GM12873 (cell line): ENCODE measurements at regions not wholly inside any gene's neighbourhood (a gene's known extent, or its start where the extent isn't known, plus 50 kb on each side); places are given as distances from the start of the nearest gene placed in this dataset.

Experiments
- CTCF ChIP-seq: IDR thresholded peaks from 2 replicates; pipeline ENCODE4 v1.5.1; 2012; ENCODE audit warnings: low read depth, mild to moderate bottlenecking, moderate library complexity, low read length, control low read depth; ENCODE audit not compliant: insufficient read depth; ENCODE audit errors: missing control alignments

GRCh38 chr3:99549957-99550603 is 88.3 kb upstream of the COL8A1 start:
- no peak for TF ChIP-seq CTCF

GRCh38 chr3:99549220-99549619 is 89.2 kb upstream of the COL8A1 start:
- TF ChIP-seq CTCF: no peak

- no peak for TF ChIP-seq CTCF
These were observed 89.7 kb upstream of the COL8A1 start for GRCh38 chr3:99548674-99549073.

- TF ChIP-seq CTCF: no peak
These were observed 92.3 kb upstream of the COL8A1 start for GRCh38 chr3:99545941-99546580.

GRCh38 chr3:99544786-99545281 is 93.6 kb upstream of the COL8A1 start:
- no peak for TF ChIP-seq CTCF

GRCh38 chr3:99543796-99544195 is 94.6 kb upstream of the COL8A1 start:
- no peak for TF ChIP-seq CTCF

GRCh38 chr3:99542767-99543518 is 95.5 kb upstream of the COL8A1 start:
- TF ChIP-seq CTCF: no peak
